Right kidney (tissue), 1 donor: ENCODE measurements at regions not wholly inside any gene's neighbourhood (a gene's known extent, or its start where the extent isn't known, plus 50 kb on each side); places are given as distances from the start of the nearest gene placed in this dataset.

ENCODE experiments used
- DNase-seq: peaks from one replicate; pipeline ENCODE4 v3.0.0-alpha.2; 2016

- DNase-seq, result no peak
Measured at GRCh38 chr6:51487937-51488336, 599.5 kb downstream of the PKHD1 start.

GRCh38 chr6:51489133-51489532 lies 598.3 kb downstream of the PKHD1 start:
- no peak for DNase-seq

GRCh38 chr6:51490101-51490500 lies 597.3 kb downstream of the PKHD1 start:
- DNase-seq, result no peak

- DNase-seq, result no peak
Measured at GRCh38 chr6:51494342-51494741, 593.1 kb downstream of the PKHD1 start.

- DNase-seq, result no peak
Measured at GRCh38 chr6:51495096-51495495, 592.3 kb downstream of the PKHD1 start.

GRCh38 chr6:51495610-51496396 lies 591.6 kb downstream of the PKHD1 start:
- DNase-seq, result no peak

GRCh38 chr6:51502996-51503395 lies 584.4 kb downstream of the PKHD1 start:
- no peak for DNase-seq

GRCh38 chr6:51505434-51505833 lies 582.0 kb downstream of the PKHD1 start:
- DNase-seq, result no peak

- no peak for DNase-seq
Measured at GRCh38 chr6:51509597-51509996, 577.8 kb downstream of the PKHD1 start.

GRCh38 chr6:51511081-51511480 lies 576.3 kb downstream of the PKHD1 start:
- no peak for DNase-seq

- peak; percentile 36 for DNase-seq
Measured at GRCh38 chr6:51513891-51514747, 573.3 kb downstream of the PKHD1 start.

- no peak for DNase-seq
Measured at GRCh38 chr6:51514748-51515402, 572.5 kb downstream of the PKHD1 start.

GRCh38 chr6:51526049-51526448 lies 561.4 kb downstream of the PKHD1 start:
- DNase-seq, result no peak

GRCh38 chr6:51526922-51527321 lies 560.5 kb downstream of the PKHD1 start:
- no peak for DNase-seq

- DNase-seq, result no peak
Measured at GRCh38 chr6:51528556-51528955, 558.9 kb downstream of the PKHD1 start.

- no peak for DNase-seq
Measured at GRCh38 chr6:51529240-51529639, 558.2 kb downstream of the PKHD1 start.

GRCh38 chr6:51531623-51532022 lies 555.8 kb downstream of the PKHD1 start:
- DNase-seq, result no peak

GRCh38 chr6:51533962-51534361 lies 553.5 kb downstream of the PKHD1 start:
- no peak for DNase-seq

GRCh38 chr6:51535327-51535726 lies 552.1 kb downstream of the PKHD1 start:
- no peak for DNase-seq

- no peak for DNase-seq
Measured at GRCh38 chr6:51536728-51537127, 550.7 kb downstream of the PKHD1 start.

GRCh38 chr6:51541847-51542246 lies 545.6 kb downstream of the PKHD1 start:
- DNase-seq, result no peak

- no peak for DNase-seq
Measured at GRCh38 chr6:51542475-51542874, 544.9 kb downstream of the PKHD1 start.

- DNase-seq, result no peak
Measured at GRCh38 chr6:51550243-51550642, 537.2 kb downstream of the PKHD1 start.
